ENCODE measurements at regions not wholly inside any gene's neighbourhood (a gene's known extent, or its start where the extent isn't known, plus 50 kb on each side); places are given as distances from the start of the nearest gene placed in this dataset.

- TF ChIP-seq CTCF (IDR thresholded peaks at IDR 0.05), result no peak
- TF ChIP-seq ZFX (IDR thresholded peaks at IDR 0.05; ENCODE audit: borderline replicate concordance), result no peak
- H3K27ac ChIP-seq, result no peak overlapping the region
Observed at GRCh38 chr13:70297189-70297616, 189.0 kb upstream of the KLHL1 start.

GRCh38 chr13:70284371-70284770 lies 176.1 kb upstream of the KLHL1 start:
- TF ChIP-seq CTCF (IDR thresholded peaks at IDR 0.05), result no peak
- TF ChIP-seq ZFX (IDR thresholded peaks at IDR 0.05; ENCODE audit: borderline replicate concordance), result no peak
- no peak overlapping the region for H3K27ac ChIP-seq

GRCh38 chr13:70275841-70276240 lies 167.6 kb upstream of the KLHL1 start:
- no peak overlapping the region for H3K27ac ChIP-seq
- TF ChIP-seq ZFX (IDR thresholded peaks at IDR 0.05; ENCODE audit: borderline replicate concordance) (no peak), CTCF (IDR thresholded peaks at IDR 0.05) (no peak)

- no peak for TF ChIP-seq ZFX (IDR thresholded peaks at IDR 0.05; ENCODE audit: borderline replicate concordance)
- TF ChIP-seq CTCF (IDR thresholded peaks at IDR 0.05), result no peak
Observed at GRCh38 chr13:70255406-70255991, 147.2 kb upstream of the KLHL1 start.

GRCh38 chr13:70253834-70254233 lies 145.6 kb upstream of the KLHL1 start:
- no peak for TF ChIP-seq CTCF (IDR thresholded peaks at IDR 0.05)
- TF ChIP-seq ZFX (IDR thresholded peaks at IDR 0.05; ENCODE audit: borderline replicate concordance), result no peak
- no peak overlapping the region for H3K27ac ChIP-seq

More at GRCh38 chr13:70255406-70255991, 147.2 kb upstream of the KLHL1 start:
- H3K27ac ChIP-seq, result no peak overlapping the region

GRCh38 chr13:70253411-70253810 lies 145.2 kb upstream of the KLHL1 start:
- no peak overlapping the region for H3K27ac ChIP-seq
- TF ChIP-seq CTCF (IDR thresholded peaks at IDR 0.05) (no peak), ZFX (IDR thresholded peaks at IDR 0.05; ENCODE audit: borderline replicate concordance) (no peak)

- TF ChIP-seq CTCF (IDR thresholded peaks at IDR 0.05), result no peak
- TF ChIP-seq ZFX (IDR thresholded peaks at IDR 0.05; ENCODE audit: borderline replicate concordance), result no peak
- peak overlapping the region; percentile 41 for H3K27ac ChIP-seq
Observed at GRCh38 chr13:70249332-70250064, 141.2 kb upstream of the KLHL1 start.
